ENCODE measurements at regions not wholly inside any gene's neighbourhood (a gene's known extent, or its start where the extent isn't known, plus 50 kb on each side); places are given as distances from the start of the nearest gene placed in this dataset.

- TF ChIP-seq YY1 (IDR thresholded peaks at IDR 0.05; ENCODE audit: insufficient read depth, insufficient read length) (no peak), ZNF274 (IDR thresholded peaks at IDR 0.05; ENCODE audit: low read depth, low read length) (no peak), SUZ12 (IDR thresholded peaks at IDR 0.05; ENCODE audit: extremely low read depth, insufficient read depth, insufficient read length) (no peak)
Observed at GRCh38 chr10:65779985-65780384, 1145.9 kb upstream of the LRRTM3 start.

Measured in NT2/D1 (cell line).